Subcutaneous abdominal adipose tissue (tissue), 5 donors: ENCODE measurements at regions not wholly inside any gene's neighbourhood (a gene's known extent, or its start where the extent isn't known, plus 50 kb on each side); places are given as distances from the start of the nearest gene placed in this dataset.
"Not testable (repeated sequence)": the region's sequence is repeated elsewhere in the genome, so short reads cannot be mapped to it uniquely, and the experiment has no call there.

Source experiments
- H3K27ac ChIP-seq: one replicate; pipeline ENCODE4 v1.7.0; 2013; ENCODE audit warnings: low read depth, mild to moderate bottlenecking, inconsistent platforms, low read length, moderate library complexity
- H3K27me3 ChIP-seq, 5 donors: one replicate each; pipeline ENCODE4 v1.7.0; 2013; ENCODE audit warnings: low read length in 5 of 5, inconsistent platforms in 1 of 5; ENCODE audit not compliant: control insufficient read depth in 5 of 5, insufficient read depth in 4 of 5
- H3K36me3 ChIP-seq, 5 donors: one replicate each; pipeline ENCODE4 v1.7.0; 2013; ENCODE audit warnings: low read length in 5 of 5; ENCODE audit not compliant: control insufficient read depth in 5 of 5, insufficient read depth in 5 of 5
- H3K4me1 ChIP-seq, 5 donors: one replicate each; pipeline ENCODE4 v1.7.0; 2013; ENCODE audit warnings: low read length in 5 of 5, mild to moderate bottlenecking in 3 of 5, moderate library complexity in 1 of 5; ENCODE audit not compliant: control insufficient read depth in 5 of 5, insufficient read depth in 5 of 5
- H3K4me3 ChIP-seq, 5 donors: one replicate each; pipeline ENCODE4 v1.7.0; 2013; ENCODE audit warnings: low read length in 5 of 5, low read depth in 1 of 5
- H3K9ac ChIP-seq, 5 donors: one replicate each; pipeline ENCODE4 v1.7.0; 2013; ENCODE audit warnings: low read length in 5 of 5, mild to moderate bottlenecking in 4 of 5, moderate library complexity in 3 of 5
- H3K9me3 ChIP-seq, 5 donors: one replicate each; pipeline ENCODE4 v1.7.0; 2013; ENCODE audit warnings: low read length in 5 of 5; ENCODE audit not compliant: control insufficient read depth in 5 of 5
- donor health status: healthy.
- donor health status: healthy.
- donor health status: healthy.
- donor health status: healthy.
- donor health status: healthy.

GRCh38 chr14:43735932-43736331, 771.2 kb downstream of the FSCB start:
- Histone ChIP-seq H3K9ac (no peak overlapping the region), H3K36me3 (no peaks in the 10 kb centered on the region), H3K27me3 (no peaks in the 10 kb centered on the region), H3K4me1 (no peaks in the 10 kb centered on the region), H3K9me3 (no peaks in the 10 kb centered on the region), H3K4me3 (no peak overlapping the region), H3K27ac (no peak overlapping the region)

- Histone ChIP-seq H3K27ac (no peak overlapping the region), H3K27me3 (no peaks in the 10 kb centered on the region)
Observed at GRCh38 chr14:43729143-43729542, 777.9 kb downstream of the FSCB start.

GRCh38 chr14:43706900-43707299, 800.2 kb downstream of the FSCB start:
- no peak overlapping the region for H3K4me3 ChIP-seq
- H3K4me1 ChIP-seq = no peaks in the 10 kb centered on the region
- no peak overlapping the region for H3K9ac ChIP-seq
- H3K27me3 ChIP-seq = no peaks in the 10 kb centered on the region
- H3K27ac ChIP-seq = no peak overlapping the region
- no peaks in the 10 kb centered on the region for H3K36me3 ChIP-seq
- peaks cover 0 to under 1% (median 0%) of the 10 kb centered on the region in 5 donors for H3K9me3 ChIP-seq

More at GRCh38 chr14:43729143-43729542, 777.9 kb downstream of the FSCB start:
- Histone ChIP-seq H3K4me1 (no peaks in the 10 kb centered on the region), H3K4me3 (no peak overlapping the region), H3K9ac (no peak overlapping the region), H3K9me3 (no peaks in the 10 kb centered on the region), H3K36me3 (no peaks in the 10 kb centered on the region)

GRCh38 chr14:43698561-43699284, 808.4 kb downstream of the FSCB start:
- H3K36me3 ChIP-seq, H3K9me3 ChIP-seq, H3K27me3 ChIP-seq, H3K4me1 ChIP-seq, H3K4me3 ChIP-seq, H3K9ac ChIP-seq, H3K27ac ChIP-seq: not testable (repeated sequence)

- H3K27me3 ChIP-seq = no peaks in the 10 kb centered on the region
- no peaks in the 10 kb centered on the region for H3K9me3 ChIP-seq
- no peak overlapping the region for H3K27ac ChIP-seq
- no peak overlapping the region for H3K9ac ChIP-seq
- H3K4me1 ChIP-seq = no peaks in the 10 kb centered on the region
- H3K4me3 ChIP-seq = no peak overlapping the region
- H3K36me3 ChIP-seq = no peaks in the 10 kb centered on the region
Observed at GRCh38 chr14:43697003-43697402, 810.1 kb downstream of the FSCB start.

GRCh38 chr14:43692706-43693105, 814.4 kb downstream of the FSCB start:
- Histone ChIP-seq H3K4me1 (no peaks in the 10 kb centered on the region), H3K9ac (no peak overlapping the region), H3K4me3 (no peak overlapping the region), H3K27me3 (no peaks in the 10 kb centered on the region), H3K36me3 (no peaks in the 10 kb centered on the region), H3K9me3 (no peaks in the 10 kb centered on the region), H3K27ac (no peak overlapping the region)

- no peak overlapping the region for H3K27ac ChIP-seq
- H3K9me3 ChIP-seq = no peaks in the 10 kb centered on the region
- no peak overlapping the region for H3K4me3 ChIP-seq
- no peaks in the 10 kb centered on the region for H3K36me3 ChIP-seq
- no peak overlapping the region for H3K9ac ChIP-seq
- H3K27me3 ChIP-seq = no peaks in the 10 kb centered on the region
- no peaks in the 10 kb centered on the region for H3K4me1 ChIP-seq
Observed at GRCh38 chr14:43687921-43688320, 819.2 kb downstream of the FSCB start.

- Histone ChIP-seq H3K4me3 (no peak overlapping the region), H3K9me3 (no peaks in the 10 kb centered on the region), H3K9ac (no peak overlapping the region), H3K4me1 (no peaks in the 10 kb centered on the region), H3K27me3 (no peaks in the 10 kb centered on the region), H3K36me3 (no peaks in the 10 kb centered on the region), H3K27ac (no peak overlapping the region)
Observed at GRCh38 chr14:43677581-43677980, 829.5 kb downstream of the FSCB start.

GRCh38 chr14:43674273-43674672, 832.8 kb downstream of the FSCB start:
- Histone ChIP-seq H3K27me3 (no peaks in the 10 kb centered on the region), H3K36me3 (no peaks in the 10 kb centered on the region), H3K4me3 (no peak overlapping the region), H3K4me1 (no peaks in the 10 kb centered on the region), H3K9ac (no peak overlapping the region), H3K27ac (no peak overlapping the region), H3K9me3 (no peaks in the 10 kb centered on the region)

GRCh38 chr14:43671716-43672485, 835.2 kb downstream of the FSCB start:
- Histone ChIP-seq H3K4me1 (no peaks in the 10 kb centered on the region), H3K4me3 (no peak overlapping the region), H3K36me3 (no peaks in the 10 kb centered on the region), H3K9ac (no peak overlapping the region), H3K9me3 (no peaks in the 10 kb centered on the region), H3K27ac (no peak overlapping the region), H3K27me3 (no peaks in the 10 kb centered on the region)
